DND-41 (cell line): ENCODE measurements at regions not wholly inside any gene's neighbourhood (a gene's known extent, or its start where the extent isn't known, plus 50 kb on each side); places are given as distances from the start of the nearest gene placed in this dataset.

Source experiments
- EZH2 ChIP-seq: IDR thresholded peaks from 3 replicates; pipeline ENCODE4 v1.6.1; 2012; ENCODE audit warnings: borderline replicate concordance, low read depth, mild to moderate bottlenecking, moderate library complexity, low read length, inconsistent platforms; ENCODE audit not compliant: severe bottlenecking
- TF ChIP-seq, protein P1 (sequence below): IDR thresholded peaks from 2 replicates; pipeline ENCODE4 v1.5.1; 2012; ENCODE audit warnings: borderline replicate concordance, low read length, moderate library complexity, mild to moderate bottlenecking; ENCODE audit not compliant: poor library complexity, severe bottlenecking; ENCODE audit errors: extremely low read depth

GRCh38 chr22:46092011-46092410 lies 58.3 kb upstream of the PPARA start:
- TF ChIP-seq, protein P1, sequence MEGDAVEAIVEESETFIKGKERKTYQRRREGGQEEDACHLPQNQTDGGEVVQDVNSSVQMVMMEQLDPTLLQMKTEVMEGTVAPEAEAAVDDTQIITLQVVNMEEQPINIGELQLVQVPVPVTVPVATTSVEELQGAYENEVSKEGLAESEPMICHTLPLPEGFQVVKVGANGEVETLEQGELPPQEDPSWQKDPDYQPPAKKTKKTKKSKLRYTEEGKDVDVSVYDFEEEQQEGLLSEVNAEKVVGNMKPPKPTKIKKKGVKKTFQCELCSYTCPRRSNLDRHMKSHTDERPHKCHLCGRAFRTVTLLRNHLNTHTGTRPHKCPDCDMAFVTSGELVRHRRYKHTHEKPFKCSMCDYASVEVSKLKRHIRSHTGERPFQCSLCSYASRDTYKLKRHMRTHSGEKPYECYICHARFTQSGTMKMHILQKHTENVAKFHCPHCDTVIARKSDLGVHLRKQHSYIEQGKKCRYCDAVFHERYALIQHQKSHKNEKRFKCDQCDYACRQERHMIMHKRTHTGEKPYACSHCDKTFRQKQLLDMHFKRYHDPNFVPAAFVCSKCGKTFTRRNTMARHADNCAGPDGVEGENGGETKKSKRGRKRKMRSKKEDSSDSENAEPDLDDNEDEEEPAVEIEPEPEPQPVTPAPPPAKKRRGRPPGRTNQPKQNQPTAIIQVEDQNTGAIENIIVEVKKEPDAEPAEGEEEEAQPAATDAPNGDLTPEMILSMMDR: no peak
- no peak for TF ChIP-seq EZH2
